Glutamatergic neuron (in vitro differentiated cells): ENCODE measurements at regions not wholly inside any gene's neighbourhood (a gene's known extent, or its start where the extent isn't known, plus 50 kb on each side); places are given as distances from the start of the nearest gene placed in this dataset.

Experiments
- DNase-seq: peaks from one replicate; pipeline ENCODE4 v3.0.0; 2022
- H3K27ac Mint-ChIP-seq: one replicate; pipeline ENCODE4 v1.8.0; 2020; ENCODE audit warnings: mild to moderate bottlenecking, mixed read lengths, inconsistent platforms; ENCODE audit not compliant: unreplicated experiment
- H3K27me3 Mint-ChIP-seq: one replicate; pipeline ENCODE4 v1.8.0; 2020; ENCODE audit warnings: mild to moderate bottlenecking, moderate library complexity, mixed read lengths, inconsistent platforms; ENCODE audit not compliant: unreplicated experiment
- H3K36me3 Mint-ChIP-seq: one replicate; pipeline ENCODE4 v1.8.0; 2020; ENCODE audit warnings: mild to moderate bottlenecking, mixed read lengths, inconsistent platforms; ENCODE audit not compliant: unreplicated experiment
- H3K4me1 Mint-ChIP-seq: one replicate; pipeline ENCODE4 v1.8.0; 2020; ENCODE audit warnings: mild to moderate bottlenecking, low read depth, mixed read lengths, inconsistent platforms; ENCODE audit not compliant: unreplicated experiment
- H3K4me3 Mint-ChIP-seq: one replicate; pipeline ENCODE4 v1.8.0; 2020; ENCODE audit warnings: mild to moderate bottlenecking, mixed read lengths, inconsistent platforms; ENCODE audit not compliant: unreplicated experiment
- H3K9me3 Mint-ChIP-seq: one replicate; pipeline ENCODE4 v1.8.0; 2020; ENCODE audit warnings: mild to moderate bottlenecking, moderate library complexity, mixed read lengths, inconsistent platforms; ENCODE audit not compliant: unreplicated experiment
- TF ChIP-seq, protein P1 (sequence below): fragments of 200-600 bp; sonication (generic); IDR thresholded peaks from one replicate; pipeline ENCODE4 v1.5.0; 2021; ENCODE audit not compliant: partially characterized antibody, unreplicated experiment

DNA sequence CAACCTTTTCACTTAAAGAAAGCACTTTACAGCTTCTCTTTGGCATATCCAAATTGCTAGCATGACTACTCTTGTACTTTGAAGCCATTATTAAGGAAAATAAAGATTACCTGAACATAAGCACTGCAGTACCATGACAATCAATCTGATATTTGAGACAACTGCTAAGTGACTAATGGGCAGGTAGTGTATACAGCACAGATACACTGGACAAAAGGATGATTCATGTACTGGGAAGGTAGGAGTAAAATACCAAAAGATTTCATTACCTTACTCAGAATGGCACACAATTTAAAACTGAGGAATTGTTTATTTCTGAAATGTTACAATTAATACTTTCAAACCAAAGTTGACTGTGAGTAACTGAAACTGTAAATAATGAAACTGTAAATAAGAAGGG, 1054.3 kb upstream of the TENM4 start:
- H3K4me3 Mint-ChIP-seq: no peak overlapping the region
- TF ChIP-seq, protein P1, sequence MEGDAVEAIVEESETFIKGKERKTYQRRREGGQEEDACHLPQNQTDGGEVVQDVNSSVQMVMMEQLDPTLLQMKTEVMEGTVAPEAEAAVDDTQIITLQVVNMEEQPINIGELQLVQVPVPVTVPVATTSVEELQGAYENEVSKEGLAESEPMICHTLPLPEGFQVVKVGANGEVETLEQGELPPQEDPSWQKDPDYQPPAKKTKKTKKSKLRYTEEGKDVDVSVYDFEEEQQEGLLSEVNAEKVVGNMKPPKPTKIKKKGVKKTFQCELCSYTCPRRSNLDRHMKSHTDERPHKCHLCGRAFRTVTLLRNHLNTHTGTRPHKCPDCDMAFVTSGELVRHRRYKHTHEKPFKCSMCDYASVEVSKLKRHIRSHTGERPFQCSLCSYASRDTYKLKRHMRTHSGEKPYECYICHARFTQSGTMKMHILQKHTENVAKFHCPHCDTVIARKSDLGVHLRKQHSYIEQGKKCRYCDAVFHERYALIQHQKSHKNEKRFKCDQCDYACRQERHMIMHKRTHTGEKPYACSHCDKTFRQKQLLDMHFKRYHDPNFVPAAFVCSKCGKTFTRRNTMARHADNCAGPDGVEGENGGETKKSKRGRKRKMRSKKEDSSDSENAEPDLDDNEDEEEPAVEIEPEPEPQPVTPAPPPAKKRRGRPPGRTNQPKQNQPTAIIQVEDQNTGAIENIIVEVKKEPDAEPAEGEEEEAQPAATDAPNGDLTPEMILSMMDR: no peak
- H3K4me1 Mint-ChIP-seq: no peaks in the 10 kb centered on the region
- DNase-seq: no peak
- H3K27me3 Mint-ChIP-seq: no peaks in the 10 kb centered on the region
- H3K27ac Mint-ChIP-seq: no peak overlapping the region
- peaks cover 3% of the 10 kb centered on the region for H3K9me3 Mint-ChIP-seq
- H3K36me3 Mint-ChIP-seq: peaks cover 6% of the 10 kb centered on the region

DNA sequence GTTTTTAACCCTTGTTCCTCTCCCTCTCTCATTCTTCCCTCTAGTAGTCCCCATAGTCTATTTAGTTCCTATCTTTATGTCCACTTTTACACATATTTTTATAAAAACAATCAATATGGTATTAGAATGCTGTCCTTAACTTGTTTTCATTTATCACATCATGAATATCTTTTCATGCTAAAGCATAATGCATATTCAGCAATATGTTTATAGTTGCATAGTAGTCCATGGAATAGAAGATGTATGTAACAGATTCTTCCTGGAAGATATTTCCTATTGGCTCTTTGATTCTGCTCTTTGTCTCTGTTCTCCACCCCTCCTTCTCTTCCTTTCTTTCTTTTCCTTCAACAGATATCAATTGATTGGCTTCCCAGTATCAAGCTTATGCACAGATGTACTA, 1047.1 kb upstream of the TENM4 start:
- no peaks in the 10 kb centered on the region for H3K36me3 Mint-ChIP-seq
- no peaks in the 10 kb centered on the region for H3K4me1 Mint-ChIP-seq
- no peaks in the 10 kb centered on the region for H3K9me3 Mint-ChIP-seq
- no peaks in the 10 kb centered on the region for H3K27me3 Mint-ChIP-seq
- H3K4me3 Mint-ChIP-seq: no peak overlapping the region
- no peak for DNase-seq
- TF ChIP-seq, protein P1: no peak
- H3K27ac Mint-ChIP-seq: no peak overlapping the region

DNA sequence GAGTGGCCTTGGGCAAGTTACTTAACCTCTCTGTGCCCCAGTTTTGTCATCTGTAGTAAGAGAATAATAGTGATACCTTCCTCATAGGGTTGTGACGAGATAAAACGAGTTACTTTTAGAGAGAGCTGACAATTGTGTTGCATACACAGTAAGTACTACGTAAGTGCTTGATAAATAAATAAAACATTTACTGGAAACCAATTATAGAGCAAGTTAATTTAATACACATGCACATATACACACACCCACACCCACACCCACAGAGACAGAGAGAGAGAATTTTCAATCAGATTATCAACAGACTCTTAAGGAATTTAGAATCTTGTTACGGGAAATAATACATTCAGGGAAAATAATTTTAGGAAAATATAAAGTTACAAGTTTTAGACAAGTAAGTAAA, 1045.8 kb upstream of the TENM4 start:
- H3K27me3 Mint-ChIP-seq: no peaks in the 10 kb centered on the region
- no peaks in the 10 kb centered on the region for H3K36me3 Mint-ChIP-seq
- H3K4me1 Mint-ChIP-seq: no peaks in the 10 kb centered on the region
- H3K9me3 Mint-ChIP-seq: no peaks in the 10 kb centered on the region
- no peak overlapping the region for H3K27ac Mint-ChIP-seq
- DNase-seq: no peak
- TF ChIP-seq, protein P1: no peak
- H3K4me3 Mint-ChIP-seq: no peak overlapping the region

DNA sequence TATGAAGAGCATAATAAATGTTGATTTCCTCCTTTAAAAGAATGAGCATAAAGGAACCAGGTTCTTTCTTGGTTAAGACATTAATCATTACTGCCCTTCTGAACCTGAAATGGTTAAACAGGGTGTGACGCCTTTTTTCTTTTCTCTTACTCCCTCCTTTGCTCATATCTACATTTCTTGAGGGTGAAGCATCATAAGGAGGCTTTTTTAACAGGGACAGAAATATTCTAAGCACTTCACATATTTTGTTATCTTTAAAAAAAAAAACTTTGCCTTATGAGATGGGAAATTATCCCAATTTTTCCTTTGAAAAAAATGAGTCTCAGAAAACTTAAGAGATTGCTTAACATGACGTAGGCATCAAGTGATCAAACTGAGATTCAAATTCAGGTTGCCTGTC, 1036.3 kb upstream of the TENM4 start:
- Mint-ChIP-seq H3K9me3 (no peaks in the 10 kb centered on the region), H3K27ac (no peak overlapping the region), H3K4me3 (no peak overlapping the region), H3K27me3 (no peaks in the 10 kb centered on the region), H3K4me1 (no peaks in the 10 kb centered on the region), H3K36me3 (no peaks in the 10 kb centered on the region)
- DNase-seq: no peak
- TF ChIP-seq, protein P1: no peak

DNA sequence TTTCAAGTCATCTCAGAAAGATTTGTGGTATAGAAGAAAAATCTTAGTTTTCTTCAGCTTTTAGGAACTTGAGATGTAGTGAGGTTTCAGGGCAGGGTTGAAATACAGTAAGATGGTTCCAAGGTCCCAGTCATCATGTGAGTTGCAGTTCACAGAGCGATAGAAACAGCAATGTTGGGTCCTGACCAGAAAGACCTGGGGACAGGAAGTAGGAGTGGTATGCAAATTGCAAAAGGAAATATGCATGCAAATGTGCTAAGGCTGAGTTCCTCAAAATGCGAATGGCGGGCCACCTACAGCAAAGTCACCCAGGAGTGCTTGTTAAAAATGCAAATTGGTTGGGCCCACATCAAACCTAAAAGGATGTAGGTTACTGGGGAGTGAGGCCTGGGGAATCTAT, 1032.7 kb upstream of the TENM4 start:
- Mint-ChIP-seq H3K4me3 (no peak overlapping the region), H3K9me3 (no peaks in the 10 kb centered on the region), H3K27me3 (no peaks in the 10 kb centered on the region), H3K4me1 (no peaks in the 10 kb centered on the region), H3K36me3 (no peaks in the 10 kb centered on the region), H3K27ac (no peak overlapping the region)
- DNase-seq: no peak
- TF ChIP-seq, protein P1: no peak
